ENCODE measurements at regions not wholly inside any gene's neighbourhood (a gene's known extent, or its start where the extent isn't known, plus 50 kb on each side); places are given as distances from the start of the nearest gene placed in this dataset.
A peak's percentile ranks its signal among the peaks of the same experiment; 100 is the strongest.

DNA sequence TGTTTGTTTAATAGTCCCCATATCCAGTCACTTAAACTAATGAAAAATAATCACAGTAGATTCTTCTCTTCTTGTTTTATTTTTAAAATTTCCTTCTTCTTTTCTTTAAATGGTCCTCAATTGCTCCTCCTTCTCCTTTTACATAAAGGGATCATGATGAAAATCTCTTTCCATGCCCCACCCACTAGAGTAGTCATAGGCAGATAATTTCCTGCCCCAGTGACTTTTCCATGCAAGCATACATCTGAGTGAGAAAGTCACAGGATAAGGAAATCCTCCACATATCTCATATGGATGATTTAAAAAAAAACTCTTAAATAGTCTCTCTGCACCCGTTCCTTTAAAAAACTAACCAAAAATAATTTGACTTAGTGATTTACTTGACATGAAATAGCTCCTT lies 552.3 kb upstream of the SETBP1 start:
- CTCF ChIA-PET: no interaction called here
- Mint-ChIP-seq H3K4me3 (no peak overlapping the region), H3K4me1 (ENCODE audit: low read depth) (no peaks in the 10 kb centered on the region), H3K27ac (no peak overlapping the region), H3K9me3 (no peaks in the 10 kb centered on the region), H3K27me3 (no peaks in the 10 kb centered on the region), H3K36me3 (ENCODE audit: low read depth) (no peaks in the 10 kb centered on the region)
- TF ChIP-seq, protein P1, sequence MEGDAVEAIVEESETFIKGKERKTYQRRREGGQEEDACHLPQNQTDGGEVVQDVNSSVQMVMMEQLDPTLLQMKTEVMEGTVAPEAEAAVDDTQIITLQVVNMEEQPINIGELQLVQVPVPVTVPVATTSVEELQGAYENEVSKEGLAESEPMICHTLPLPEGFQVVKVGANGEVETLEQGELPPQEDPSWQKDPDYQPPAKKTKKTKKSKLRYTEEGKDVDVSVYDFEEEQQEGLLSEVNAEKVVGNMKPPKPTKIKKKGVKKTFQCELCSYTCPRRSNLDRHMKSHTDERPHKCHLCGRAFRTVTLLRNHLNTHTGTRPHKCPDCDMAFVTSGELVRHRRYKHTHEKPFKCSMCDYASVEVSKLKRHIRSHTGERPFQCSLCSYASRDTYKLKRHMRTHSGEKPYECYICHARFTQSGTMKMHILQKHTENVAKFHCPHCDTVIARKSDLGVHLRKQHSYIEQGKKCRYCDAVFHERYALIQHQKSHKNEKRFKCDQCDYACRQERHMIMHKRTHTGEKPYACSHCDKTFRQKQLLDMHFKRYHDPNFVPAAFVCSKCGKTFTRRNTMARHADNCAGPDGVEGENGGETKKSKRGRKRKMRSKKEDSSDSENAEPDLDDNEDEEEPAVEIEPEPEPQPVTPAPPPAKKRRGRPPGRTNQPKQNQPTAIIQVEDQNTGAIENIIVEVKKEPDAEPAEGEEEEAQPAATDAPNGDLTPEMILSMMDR (IDR thresholded peaks at IDR 0.05): no peak
- Histone ChIP-seq H3K36me3 (ENCODE audit: insufficient read depth, low read length) (no peaks in the 10 kb centered on the region), H3K4me1 (ENCODE audit: insufficient read depth, low read length) (no peaks in the 10 kb centered on the region), H3K27ac (ENCODE audit: low read depth in 1 of 2, low read length in 2 of 2) (no peak overlapping the region), H3K9me3 (ENCODE audit: control insufficient read depth in 1 of 2, insufficient read depth in 1 of 2, low read length in 2 of 2) (peaks cover 0 to 5% of the 10 kb centered on the region in 2 experiments), H3K4me3 (ENCODE audit: low read length) (no peak overlapping the region), H3K27me3 (ENCODE audit: control insufficient read depth in 1 of 2, insufficient read depth in 2 of 2, low read length in 2 of 2) (no peaks in the 10 kb centered on the region)
- POLR2A ChIA-PET: no interaction called here
- DNase-seq (no peak), ATAC-seq (ENCODE audit: poor library complexity) (no peak)
- intact Hi-C loops (cut with DNase I, micrococcal nuclease): no loop called here

DNA sequence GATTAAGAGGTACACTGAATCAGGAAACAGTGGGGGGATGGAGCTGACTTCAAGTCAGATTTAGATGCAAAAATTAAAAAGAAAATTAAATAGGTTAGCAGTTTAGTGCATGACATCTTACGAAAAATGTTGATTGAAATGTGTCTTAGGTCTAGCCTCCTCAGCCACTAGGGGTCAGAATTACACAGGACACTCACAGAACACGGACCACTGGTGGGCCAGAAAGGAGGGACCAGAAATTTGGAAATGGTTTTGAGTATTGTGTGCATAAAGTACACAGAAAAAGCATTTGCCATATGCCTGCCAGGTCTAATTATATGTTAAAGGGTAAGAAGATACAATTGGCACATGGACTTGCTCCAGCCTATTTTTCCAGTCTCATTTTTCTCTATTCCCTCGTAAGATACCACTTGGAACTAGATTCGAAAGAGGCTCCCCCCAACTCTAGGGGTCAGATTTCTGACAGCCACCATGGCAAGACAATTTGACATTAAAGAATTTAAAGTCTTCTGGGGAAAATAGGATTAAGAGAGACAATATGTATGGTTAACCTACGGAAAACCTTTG lies 550.2 kb upstream of the SETBP1 start:
- intact Hi-C loops (cut with DNase I, micrococcal nuclease): no loop called here
- no peak overlapping the region for H3K27ac Mint-ChIP-seq
- Histone ChIP-seq H3K27ac (ENCODE audit: low read depth in 1 of 2, low read length in 2 of 2) (no peak overlapping the region), H3K4me3 (ENCODE audit: low read length) (no peak overlapping the region), H3K27me3 (ENCODE audit: control insufficient read depth in 1 of 2, insufficient read depth in 2 of 2, low read length in 2 of 2) (no peaks in the 10 kb centered on the region), H3K4me1 (ENCODE audit: insufficient read depth, low read length) (no peaks in the 10 kb centered on the region), H3K36me3 (ENCODE audit: insufficient read depth, low read length) (no peaks in the 10 kb centered on the region), H3K9me3 (ENCODE audit: control insufficient read depth in 1 of 2, insufficient read depth in 1 of 2, low read length in 2 of 2) (no peaks in the 10 kb centered on the region)
- H3K4me3 Mint-ChIP-seq: no peak overlapping the region
- ChIA-PET CTCF (no interaction called here), POLR2A (no interaction called here)
- DNase-seq (peak in 2 of 14 experiments; percentile 1 to 3), ATAC-seq (ENCODE audit: poor library complexity) (no peak)
- TF ChIP-seq, protein P1 (IDR thresholded peaks at IDR 0.05): no peak
- peaks cover 3% of the 10 kb centered on the region for H3K9me3 Mint-ChIP-seq
- H3K27me3 Mint-ChIP-seq: no peaks in the 10 kb centered on the region
- H3K4me1 Mint-ChIP-seq (ENCODE audit: low read depth): no peaks in the 10 kb centered on the region
- no peaks in the 10 kb centered on the region for H3K36me3 Mint-ChIP-seq (ENCODE audit: low read depth)

DNA sequence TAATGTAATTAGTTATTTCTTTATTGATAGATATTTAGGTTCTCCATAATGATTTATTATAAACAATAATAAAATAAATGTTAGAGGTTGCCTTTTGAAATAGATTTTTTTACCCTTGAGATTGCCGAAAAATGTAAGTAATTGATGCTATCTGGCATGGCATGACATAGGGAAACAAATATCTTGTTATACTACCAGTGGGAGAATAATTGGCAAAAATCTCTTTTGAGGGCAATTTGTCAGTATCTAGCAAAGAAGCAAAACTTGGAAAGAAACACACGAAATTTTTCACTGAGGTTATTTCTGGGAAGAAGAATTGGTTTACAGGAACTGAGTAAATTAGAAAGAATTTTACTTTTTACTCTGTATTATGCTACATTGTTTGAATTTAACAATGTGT lies 547.2 kb upstream of the SETBP1 start:
- no peak overlapping the region for H3K27ac ChIP-seq (ENCODE audit: low read depth in 1 of 2, low read length in 2 of 2)
- Mint-ChIP-seq H3K4me3 (no peak overlapping the region), H3K27me3 (no peaks in the 10 kb centered on the region), H3K9me3 (peaks cover 3% of the 10 kb centered on the region), H3K27ac (no peak overlapping the region), H3K4me1 (ENCODE audit: low read depth) (no peaks in the 10 kb centered on the region), H3K36me3 (ENCODE audit: low read depth) (no peaks in the 10 kb centered on the region)
- ATAC-seq (ENCODE audit: poor library complexity): no peak
- intact Hi-C loops (cut with DNase I, micrococcal nuclease): no loop called here
- TF ChIP-seq, protein P1 (IDR thresholded peaks at IDR 0.05): no peak
- H3K4me3 ChIP-seq (ENCODE audit: low read length): no peak overlapping the region
- POLR2A ChIA-PET: no interaction called here
- CTCF ChIA-PET: no interaction called here
- no peak for DNase-seq
- H3K4me1 ChIP-seq (ENCODE audit: insufficient read depth, low read length): no peaks in the 10 kb centered on the region
- H3K9me3 ChIP-seq (ENCODE audit: control insufficient read depth in 1 of 2, insufficient read depth in 1 of 2, low read length in 2 of 2): no peaks in the 10 kb centered on the region
- no peaks in the 10 kb centered on the region for H3K36me3 ChIP-seq (ENCODE audit: insufficient read depth, low read length)
- H3K27me3 ChIP-seq (ENCODE audit: control insufficient read depth in 1 of 2, insufficient read depth in 2 of 2, low read length in 2 of 2): no peaks in the 10 kb centered on the region
